T1000 (cell line): ENCODE measurements at regions not wholly inside any gene's neighbourhood (a gene's known extent, or its start where the extent isn't known, plus 50 kb on each side); places are given as distances from the start of the nearest gene placed in this dataset.
"Not testable (repeated sequence)": the region's sequence is repeated elsewhere in the genome, so short reads cannot be mapped to it uniquely, and the experiment has no call there.

ENCODE experiments used
- DNase-seq: peaks from one replicate; lab custom pipeline; 2025; ENCODE audit warnings: mixed read lengths; lab: John Stamatoyannopoulos, UW

DNA sequence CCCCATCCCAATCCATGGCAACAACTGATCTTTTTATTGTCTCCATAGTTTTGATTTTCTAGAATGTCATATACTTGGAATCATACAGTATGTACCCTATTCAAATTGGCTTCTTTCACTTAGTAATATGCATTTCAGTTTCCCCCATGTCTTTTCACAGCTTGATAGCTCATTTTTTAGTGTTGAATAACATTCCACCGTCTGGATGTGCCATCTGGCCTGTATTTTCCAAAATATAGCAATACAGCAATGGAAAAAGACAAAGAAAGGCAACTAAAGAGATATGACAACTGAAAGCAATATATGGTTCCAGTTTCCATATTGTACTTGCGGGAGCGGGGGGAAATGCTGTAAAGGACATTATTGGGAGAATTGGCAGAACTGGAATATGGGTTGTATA, 166.4 kb upstream of the NT5E start:
- no peak for DNase-seq

- no peak for DNase-seq
Measured at GRCh38 chr6:85278466-85279035, 171.3 kb upstream of the NT5E start.

DNA sequence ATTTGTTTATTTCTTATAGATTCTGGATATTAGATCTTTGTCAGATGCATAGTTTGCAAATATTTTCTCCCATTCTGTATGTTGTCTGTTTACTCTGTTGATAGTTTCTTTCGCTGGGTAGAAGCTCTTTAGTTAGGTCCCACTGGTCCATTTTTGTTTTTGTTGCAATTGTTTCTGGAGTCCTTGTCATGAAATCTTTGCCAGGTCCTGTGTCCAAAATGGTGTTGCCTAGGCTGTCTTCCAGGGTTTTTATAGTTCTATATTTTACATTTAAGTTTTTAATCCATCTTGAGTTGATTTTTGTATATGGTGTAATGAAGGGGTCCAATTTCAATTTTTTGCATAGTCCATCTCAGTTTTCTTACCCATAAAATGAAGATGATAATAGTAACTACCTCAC, 173.9 kb upstream of the NT5E start:
- not testable (repeated sequence) for DNase-seq

GRCh38 chr6:85275338-85275985, 174.4 kb upstream of the NT5E start:
- DNase-seq: no peak

GRCh38 chr6:85273870-85274269, 176.0 kb upstream of the NT5E start:
- DNase-seq: no peak

GRCh38 chr6:85273046-85273445, 176.8 kb upstream of the NT5E start:
- DNase-seq: no peak

DNA sequence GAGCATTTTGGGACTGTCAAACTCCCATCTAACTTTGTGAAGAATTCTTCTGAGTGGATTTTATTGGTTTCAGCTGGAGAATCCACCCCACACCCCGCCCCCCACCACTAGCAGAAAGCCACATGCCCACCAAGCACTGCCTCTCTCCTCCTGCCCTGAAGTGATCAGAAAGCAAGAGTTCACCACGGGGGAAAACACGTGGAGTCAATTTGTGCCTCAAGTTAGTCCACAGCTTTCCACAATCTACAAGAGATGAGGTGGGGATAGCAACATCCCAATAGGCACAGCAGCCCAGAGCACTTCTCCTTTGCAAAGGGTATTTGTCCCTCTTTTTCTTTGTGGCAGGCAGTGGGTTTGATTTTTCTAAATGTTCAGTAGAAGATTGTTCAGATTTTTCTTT, 177.3 kb upstream of the NT5E start:
- DNase-seq: no peak

DNA sequence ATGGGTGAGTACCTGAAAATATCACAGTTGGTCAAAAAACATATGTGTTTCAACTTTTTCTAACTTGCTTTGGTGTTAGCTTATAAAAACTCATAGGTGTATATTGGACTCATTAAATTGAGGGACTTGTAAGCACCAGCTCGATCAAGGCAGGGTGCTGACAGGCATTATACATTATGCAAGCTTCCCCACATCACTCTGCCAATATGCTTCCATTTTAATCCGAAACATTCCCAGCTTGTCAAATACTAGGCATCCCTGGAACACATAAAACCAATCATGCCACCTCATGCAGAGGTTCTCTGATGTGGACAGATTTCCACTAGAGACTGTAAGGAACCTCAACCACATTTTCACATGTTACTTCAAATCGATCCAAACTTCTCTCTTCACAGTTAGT, 187.3 kb upstream of the NT5E start:
- no peak for DNase-seq

DNA sequence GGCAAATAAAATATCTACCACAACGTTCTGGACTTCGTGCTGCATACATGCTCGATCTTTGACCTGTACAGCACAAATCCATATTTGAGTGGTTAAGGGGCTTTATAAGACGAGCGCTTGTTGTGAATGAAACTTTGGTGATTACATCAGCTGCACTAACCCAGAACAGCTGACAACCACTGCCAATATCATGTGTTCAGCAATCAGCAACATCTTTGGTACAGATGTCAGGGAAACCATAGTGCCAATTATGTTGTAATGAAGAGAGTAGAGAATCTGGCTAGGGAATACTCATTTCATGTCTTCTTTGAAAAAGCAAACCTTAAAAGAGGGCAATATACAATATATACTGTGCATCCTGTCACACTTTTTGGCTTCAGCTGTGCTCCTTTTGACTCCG, 188.6 kb upstream of the NT5E start:
- DNase-seq: no peak

DNA sequence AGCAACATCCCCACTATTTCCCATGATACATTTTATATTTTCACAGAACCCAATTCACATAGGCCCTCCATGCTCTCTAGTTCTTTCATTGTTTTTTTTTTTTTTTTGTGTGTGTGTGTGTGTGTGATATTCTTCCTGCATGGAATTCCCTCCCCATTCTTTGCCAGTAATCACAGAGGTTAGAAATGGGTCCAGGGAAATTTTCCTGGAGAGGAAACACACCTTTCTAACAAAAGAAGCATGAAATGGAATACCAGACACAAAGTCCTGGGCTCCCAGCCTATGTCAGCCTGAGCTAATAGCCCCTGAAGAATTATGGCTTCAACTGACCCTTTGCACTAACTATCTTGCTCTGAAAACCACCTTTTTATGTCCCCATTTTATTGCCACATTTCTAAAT, 194.2 kb upstream of the NT5E start:
- no peak for DNase-seq

DNA sequence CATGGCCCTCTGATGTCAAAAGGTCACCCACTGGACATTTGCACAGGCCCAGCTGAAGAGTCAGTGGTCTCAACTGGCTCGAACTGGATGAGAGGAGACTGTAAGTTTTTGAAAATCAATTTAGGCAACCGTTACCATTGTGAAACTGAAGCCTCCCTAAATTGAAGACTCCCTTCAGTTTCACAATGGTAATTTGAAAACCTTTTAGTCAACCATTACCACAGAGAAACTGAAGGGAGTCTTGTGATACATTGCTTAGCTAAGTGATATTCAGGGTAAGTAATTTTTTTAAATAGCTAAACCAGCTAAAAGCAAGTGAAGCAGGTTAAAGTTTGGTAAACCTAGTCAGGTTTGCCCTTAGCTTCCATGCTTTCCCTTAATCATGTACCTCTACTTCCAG, 197.3 kb upstream of the NT5E start:
- DNase-seq: no peak

DNA sequence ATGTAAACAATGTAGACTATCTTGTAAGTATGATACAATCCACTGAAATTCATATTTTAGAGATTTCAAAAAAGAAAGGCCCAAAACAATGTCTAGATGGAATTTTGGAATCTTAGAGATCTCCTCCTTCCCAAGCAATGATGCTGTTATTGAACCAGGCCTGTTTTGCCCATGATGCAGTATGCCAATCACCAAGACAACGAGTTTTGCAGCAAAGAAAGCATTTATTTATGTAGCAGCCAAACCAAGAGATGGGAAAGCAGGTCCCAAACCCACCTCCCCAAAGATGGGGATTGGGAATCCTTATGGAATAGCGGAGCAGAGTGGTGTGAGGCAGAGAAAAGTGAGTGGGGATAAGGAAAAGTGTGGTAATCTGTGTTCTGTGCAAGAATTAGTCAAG, 197.8 kb upstream of the NT5E start:
- DNase-seq: no peak

GRCh38 chr6:85251300-85251699, 198.6 kb upstream of the NT5E start:
- DNase-seq: no peak

DNA sequence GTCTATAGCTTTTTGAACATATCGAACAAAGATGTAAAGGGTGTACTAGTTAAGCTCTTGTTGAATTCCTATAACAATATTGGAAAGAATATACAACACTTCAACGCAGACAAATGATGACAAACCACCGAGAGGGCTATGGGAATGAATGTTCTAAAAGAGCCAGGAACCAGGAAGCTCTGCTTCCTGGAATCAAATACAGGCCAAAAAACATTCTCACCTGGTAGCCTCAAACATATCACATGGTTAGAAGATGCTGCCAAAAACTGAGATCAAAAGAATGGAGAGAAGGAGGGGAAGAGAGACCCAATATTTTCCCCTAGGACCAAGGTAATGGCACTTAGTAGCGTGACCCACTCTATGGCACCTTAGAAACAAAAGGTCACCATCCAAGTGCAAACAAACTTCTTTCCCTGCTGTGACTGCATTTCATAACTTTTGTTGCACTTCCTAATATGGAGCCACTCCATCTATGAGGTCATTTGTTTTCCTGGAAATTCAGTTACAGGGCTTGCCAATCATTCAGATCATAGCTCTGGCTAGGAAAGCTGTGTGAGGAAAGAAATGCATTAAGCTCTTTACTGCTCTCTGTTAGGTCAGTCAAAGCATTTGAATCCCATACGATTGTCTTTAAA, 199.2 kb upstream of the NT5E start:
- DNase-seq: no peak

GRCh38 chr6:85245004-85245403, 204.9 kb upstream of the NT5E start:
- no peak for DNase-seq

- DNase-seq: no peak
Measured at GRCh38 chr6:85241498-85242052, 208.3 kb upstream of the NT5E start.

GRCh38 chr6:85240787-85241385, 209.0 kb upstream of the NT5E start:
- no peak for DNase-seq

GRCh38 chr6:85237478-85237877, 212.4 kb upstream of the NT5E start:
- no peak for DNase-seq

GRCh38 chr6:85236636-85237035, 213.2 kb upstream of the NT5E start:
- no peak for DNase-seq

- DNase-seq: not testable (repeated sequence)
Measured at GRCh38 chr6:85227345-85227744, 222.5 kb upstream of the NT5E start.

DNA sequence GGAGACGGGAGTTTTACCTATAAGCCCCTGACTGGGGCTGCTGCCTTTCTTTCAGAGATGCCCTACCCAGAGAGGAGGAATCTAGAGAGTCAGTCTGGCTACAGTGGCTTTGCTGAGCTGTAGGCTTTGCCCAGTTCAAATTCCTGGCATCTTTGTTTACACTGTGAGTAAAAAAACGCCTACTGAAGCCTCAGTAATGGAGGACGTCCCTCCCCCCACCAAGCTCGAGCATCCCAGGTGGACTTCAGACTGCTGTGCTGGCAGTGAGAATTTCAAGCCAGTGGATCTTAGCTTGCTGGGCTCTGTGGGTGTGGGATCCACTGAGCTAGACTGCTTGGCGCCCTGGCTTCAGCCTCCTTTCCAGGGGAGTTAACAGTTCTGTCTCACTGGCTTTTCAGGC, 237.1 kb upstream of the NT5E start:
- not testable (repeated sequence) for DNase-seq

GRCh38 chr6:85195243-85195642, 254.6 kb upstream of the NT5E start:
- DNase-seq: no peak

DNA sequence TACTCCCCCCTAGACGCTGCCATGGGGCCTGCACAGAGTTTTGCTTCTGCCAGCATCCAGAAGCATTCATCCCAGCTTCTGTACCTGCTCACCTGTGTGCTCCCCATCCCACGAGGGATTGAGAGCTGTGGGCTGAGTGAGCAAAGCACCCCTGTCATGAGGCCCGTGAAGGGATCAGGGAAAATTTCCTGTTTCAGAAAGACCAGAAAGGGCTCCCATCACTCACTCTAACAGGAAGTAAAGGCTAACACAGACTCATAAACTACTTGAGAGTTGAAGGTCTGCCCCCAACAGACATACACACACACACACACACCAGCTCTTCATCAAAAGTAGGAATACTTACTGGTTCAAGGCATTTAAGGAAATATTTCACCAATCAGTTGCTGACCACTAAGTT, 256.5 kb upstream of the NT5E start:
- no peak for DNase-seq
